ENCODE measurements at regions not wholly inside any gene's neighbourhood (a gene's known extent, or its start where the extent isn't known, plus 50 kb on each side); places are given as distances from the start of the nearest gene placed in this dataset.

DNA sequence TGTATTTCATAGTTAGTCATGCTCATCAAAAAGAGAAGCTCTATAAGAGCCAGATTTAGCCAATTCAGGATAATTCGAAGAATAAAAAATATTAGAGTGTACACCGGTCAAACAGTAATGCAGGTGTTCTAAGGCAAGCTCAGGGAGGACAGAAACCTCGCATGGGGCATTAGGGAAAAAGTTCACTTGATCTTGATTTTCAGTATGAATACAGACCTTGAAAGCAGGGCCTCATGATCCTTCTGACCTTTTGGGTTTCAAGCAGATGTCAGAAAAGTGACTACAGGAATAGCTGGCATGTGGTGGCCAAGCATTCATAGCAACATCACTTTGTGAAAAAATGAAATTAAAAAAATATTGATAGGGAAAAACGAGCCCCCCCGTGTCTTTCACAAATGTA lies 394.9 kb downstream of the KIF4B start:
- Histone ChIP-seq H3K9me3 (peaks cover 0 to 19% of the 10 kb centered on the region in 2 donors), H3K27me3 (no peaks in the 10 kb centered on the region), H3K27ac (no peak overlapping the region), H3K4me1 (no peaks in the 10 kb centered on the region), H3K4me3 (no peak overlapping the region), H3K36me3 (no peaks in the 10 kb centered on the region)
- no peak for DNase-seq (ENCODE audit: low spot score in 2 of 2)
- intact Hi-C loops (cut with DNase I; ENCODE audit: low total_unique reads) = no loop called here
- TF ChIP-seq, protein P1, sequence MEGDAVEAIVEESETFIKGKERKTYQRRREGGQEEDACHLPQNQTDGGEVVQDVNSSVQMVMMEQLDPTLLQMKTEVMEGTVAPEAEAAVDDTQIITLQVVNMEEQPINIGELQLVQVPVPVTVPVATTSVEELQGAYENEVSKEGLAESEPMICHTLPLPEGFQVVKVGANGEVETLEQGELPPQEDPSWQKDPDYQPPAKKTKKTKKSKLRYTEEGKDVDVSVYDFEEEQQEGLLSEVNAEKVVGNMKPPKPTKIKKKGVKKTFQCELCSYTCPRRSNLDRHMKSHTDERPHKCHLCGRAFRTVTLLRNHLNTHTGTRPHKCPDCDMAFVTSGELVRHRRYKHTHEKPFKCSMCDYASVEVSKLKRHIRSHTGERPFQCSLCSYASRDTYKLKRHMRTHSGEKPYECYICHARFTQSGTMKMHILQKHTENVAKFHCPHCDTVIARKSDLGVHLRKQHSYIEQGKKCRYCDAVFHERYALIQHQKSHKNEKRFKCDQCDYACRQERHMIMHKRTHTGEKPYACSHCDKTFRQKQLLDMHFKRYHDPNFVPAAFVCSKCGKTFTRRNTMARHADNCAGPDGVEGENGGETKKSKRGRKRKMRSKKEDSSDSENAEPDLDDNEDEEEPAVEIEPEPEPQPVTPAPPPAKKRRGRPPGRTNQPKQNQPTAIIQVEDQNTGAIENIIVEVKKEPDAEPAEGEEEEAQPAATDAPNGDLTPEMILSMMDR (IDR thresholded peaks at IDR 0.05) = no peak
- TF ChIP-seq POLR2A (IDR thresholded peaks at IDR 0.05) (no peak), POLR2AphosphoS5 (IDR thresholded peaks at IDR 0.05) (no peak)

GRCh38 chr5:155416765-155417164 lies 403.2 kb downstream of the KIF4B start:
- intact Hi-C loops (cut with DNase I; ENCODE audit: low total_unique reads) = no loop called here
- Histone ChIP-seq H3K36me3 (no peaks in the 10 kb centered on the region), H3K4me1 (no peaks in the 10 kb centered on the region), H3K4me3 (no peak overlapping the region), H3K9me3 (no peaks in the 10 kb centered on the region), H3K27me3 (no peaks in the 10 kb centered on the region), H3K27ac (no peak overlapping the region)
- TF ChIP-seq POLR2A (IDR thresholded peaks at IDR 0.05) = no peak
- no peak for TF ChIP-seq POLR2AphosphoS5 (IDR thresholded peaks at IDR 0.05)
- TF ChIP-seq, protein P1 (IDR thresholded peaks at IDR 0.05) = no peak
- no peak for DNase-seq (ENCODE audit: low spot score in 2 of 2)

DNA sequence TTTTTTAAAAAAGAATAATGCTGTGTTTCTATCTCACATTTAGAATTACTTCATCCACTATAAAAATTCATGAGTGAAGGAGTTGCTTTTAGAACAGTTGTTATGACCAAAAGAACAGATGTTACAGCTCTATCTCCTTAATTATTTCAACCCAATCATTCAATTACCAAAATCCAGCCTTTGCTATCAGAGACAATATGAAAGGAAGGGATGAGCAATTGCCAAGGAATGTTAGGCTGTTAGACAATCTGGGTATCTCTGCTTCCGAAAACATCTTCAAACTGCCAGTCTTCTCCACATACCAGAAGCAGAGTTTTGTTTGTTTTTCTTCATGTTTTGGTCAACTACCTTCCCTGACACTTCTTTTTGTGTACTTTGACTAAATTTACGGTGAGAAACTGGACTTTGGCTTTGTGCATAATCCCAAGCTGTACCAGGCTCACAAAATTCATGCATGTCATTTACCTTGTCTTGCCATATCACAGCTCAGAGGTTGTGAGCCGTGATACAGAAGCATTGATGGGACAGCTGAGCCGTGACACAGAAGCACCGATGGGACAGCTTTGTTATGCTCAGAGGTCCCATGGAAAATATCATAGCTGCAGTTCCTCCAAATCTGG lies 405.5 kb downstream of the KIF4B start:
- intact Hi-C loops (cut with DNase I; ENCODE audit: low total_unique reads) = no loop called here
- no peaks in the 10 kb centered on the region for H3K36me3 ChIP-seq
- H3K27me3 ChIP-seq = no peaks in the 10 kb centered on the region
- no peak overlapping the region for H3K4me3 ChIP-seq
- no peaks in the 10 kb centered on the region for H3K9me3 ChIP-seq
- DNase-seq (ENCODE audit: low spot score in 2 of 2) = no peak
- H3K4me1 ChIP-seq = no peaks in the 10 kb centered on the region
- no peak overlapping the region for H3K27ac ChIP-seq
- no peak for TF ChIP-seq POLR2AphosphoS5 (IDR thresholded peaks at IDR 0.05)
- TF ChIP-seq, protein P1 (IDR thresholded peaks at IDR 0.05) = no peak
- TF ChIP-seq POLR2A (IDR thresholded peaks at IDR 0.05) = no peak

DNA sequence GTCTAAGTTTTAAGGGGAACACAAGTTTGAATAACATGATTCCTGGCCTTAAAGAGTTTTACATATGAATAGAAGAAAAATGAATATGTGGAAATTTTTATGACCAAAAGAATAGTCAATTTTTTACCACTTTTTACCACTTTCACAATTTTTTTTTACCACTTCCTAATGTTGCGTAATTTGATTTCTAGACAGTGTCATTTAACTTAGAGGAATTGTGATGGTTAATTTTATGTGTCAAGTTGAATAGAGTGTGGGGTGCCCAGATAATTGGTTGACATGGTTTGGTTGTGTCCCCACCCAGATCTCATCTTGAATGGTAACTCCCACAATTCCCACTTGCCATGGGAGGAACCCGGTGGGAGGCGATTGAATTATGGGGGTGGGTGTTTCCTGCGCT lies 416.6 kb downstream of the KIF4B start:
- H3K27ac ChIP-seq = no peak overlapping the region
- no peak overlapping the region for H3K4me3 ChIP-seq
- no peak for DNase-seq (ENCODE audit: low spot score in 2 of 2)
- no peaks in the 10 kb centered on the region for H3K27me3 ChIP-seq
- no peaks in the 10 kb centered on the region for H3K4me1 ChIP-seq
- no peaks in the 10 kb centered on the region for H3K36me3 ChIP-seq
- TF ChIP-seq, protein P1 (IDR thresholded peaks at IDR 0.05) = no peak
- no peak for TF ChIP-seq POLR2AphosphoS5 (IDR thresholded peaks at IDR 0.05)
- TF ChIP-seq POLR2A (IDR thresholded peaks at IDR 0.05) = no peak
- intact Hi-C loops (cut with DNase I; ENCODE audit: low total_unique reads) = no loop called here
- H3K9me3 ChIP-seq = no peaks in the 10 kb centered on the region

DNA sequence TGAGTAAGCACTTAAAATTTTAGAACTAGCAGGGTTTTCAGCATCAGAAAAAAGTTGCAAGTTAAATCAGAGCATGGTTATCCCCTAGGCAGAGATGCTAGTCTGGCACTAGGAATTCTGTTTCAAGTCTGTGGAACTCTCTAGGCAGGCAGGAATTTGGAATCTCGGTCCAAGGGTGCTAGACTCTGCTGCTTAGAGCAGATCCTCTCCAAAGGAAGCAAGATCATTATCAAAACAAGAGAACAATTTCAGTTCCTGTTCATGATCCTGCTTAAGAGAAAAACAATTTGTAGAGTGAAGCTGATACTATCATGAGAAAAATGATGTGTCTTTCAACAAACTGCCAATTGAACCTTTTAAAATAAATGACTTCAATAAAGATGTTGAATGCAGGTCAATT lies 420.7 kb downstream of the KIF4B start:
- Histone ChIP-seq H3K4me1 (no peaks in the 10 kb centered on the region), H3K27me3 (no peaks in the 10 kb centered on the region), H3K4me3 (no peak overlapping the region), H3K9me3 (no peaks in the 10 kb centered on the region), H3K27ac (no peak overlapping the region), H3K36me3 (no peaks in the 10 kb centered on the region)
- no peak for DNase-seq (ENCODE audit: low spot score in 2 of 2)
- TF ChIP-seq POLR2A (IDR thresholded peaks at IDR 0.05) (no peak), POLR2AphosphoS5 (IDR thresholded peaks at IDR 0.05) (no peak)
- TF ChIP-seq, protein P1 (IDR thresholded peaks at IDR 0.05) = no peak
- intact Hi-C loops (cut with DNase I; ENCODE audit: low total_unique reads) = no loop called here
